T-cell (primary cell): ENCODE measurements at regions not wholly inside any gene's neighbourhood (a gene's known extent, or its start where the extent isn't known, plus 50 kb on each side); places are given as distances from the start of the nearest gene placed in this dataset.

Source experiments
- ATAC-seq, 4 experiments: fragments of 200-7000 bp in 3 of 4; fragments of 150-1000 bp in 1 of 4; cut with Tn5 transposase; replicated peaks in 1 of 4; 1 replicate in 3 of 4; 2 replicates in 1 of 4; pipeline ENCODE4 v1.10.0; 2021; ENCODE audit warnings: moderate library complexity in 3 of 4, mild to moderate bottlenecking in 2 of 4, moderate number of reproducible peaks in 1 of 4
- CTCF ChIA-PET, 2 donors: fragments of 300-600 bp; sonication (Branson Sonifier 250); formaldehyde crosslinking; loops; one replicate each; lab custom pipeline; 2022; ENCODE audit warnings: antibody characterized with exemption in 2 of 2; lab: Charles Lee
- POLR2A ChIA-PET, 2 donors: fragments of 300-600 bp; sonication (Branson Sonifier 250); formaldehyde crosslinking; loops; one replicate each; lab custom pipeline; 2022; ENCODE audit warnings: antibody characterized with exemption in 2 of 2; lab: Charles Lee
- DNase-seq, 35 experiments: peaks; one replicate each; pipeline versions ENCODE4 v3.0.0 to v3.0.0-alpha.2; 2013 to 2023
- H3K27ac ChIP-seq: one replicate; pipeline ENCODE4 v1.5.1; 2013; ENCODE audit warnings: low read length
- H3K27me3 ChIP-seq, 2 experiments: replicated peaks in 1 of 2; 1 replicate in 1 of 2; 2 replicates in 1 of 2; pipeline versions ENCODE4 v1.6.1 to v1.7.0; 2013; ENCODE audit warnings: low read length in 1 of 2, mixed read lengths in 1 of 2; ENCODE audit not compliant: control insufficient read depth in 2 of 2, insufficient read depth in 2 of 2; ENCODE audit errors: extremely low read depth in 1 of 2
- H3K36me3 ChIP-seq, 2 donors: 1 replicate in 1 of 2; 2 replicates in 1 of 2; pipeline versions ENCODE4 v1.6.1 to v1.7.0; 2013; ENCODE audit warnings: low read length in 1 of 2; ENCODE audit not compliant: control insufficient read depth in 2 of 2, insufficient read depth in 1 of 2; ENCODE audit errors: extremely low read depth in 1 of 2
- H3K4me1 ChIP-seq, 2 experiments: 1 replicate in 1 of 2; 2 replicates in 1 of 2; pipeline versions ENCODE4 v1.6.1 to v1.7.0; 2013; ENCODE audit warnings: low read length in 2 of 2, mixed read lengths in 1 of 2; ENCODE audit not compliant: insufficient read depth in 2 of 2, control insufficient read depth in 1 of 2; ENCODE audit errors: extremely low read depth in 1 of 2
- H3K4me3 ChIP-seq, 2 donors: 1 replicate in 1 of 2; 2 replicates in 1 of 2; pipeline versions ENCODE4 v1.5.1 to v1.7.0; 2013; ENCODE audit warnings: mild to moderate bottlenecking in 2 of 2, low read length in 1 of 2, moderate library complexity in 1 of 2; ENCODE audit not compliant: control insufficient read depth in 1 of 2; ENCODE audit errors: extremely low read depth in 1 of 2
- H3K9me3 ChIP-seq: 2 replicates; pipeline ENCODE4 v1.7.0; 2013
- H3K27ac Mint-ChIP-seq, 2 donors: one replicate each; pipeline ENCODE4 v1.8.0; 2020 to 2021; ENCODE audit warnings: mild to moderate bottlenecking in 2 of 2, mixed read lengths in 2 of 2
- H3K27me3 Mint-ChIP-seq, 2 donors: one replicate each; pipeline ENCODE4 v1.8.0; 2021 to 2022; ENCODE audit warnings: mixed read lengths in 2 of 2
- H3K36me3 Mint-ChIP-seq: one replicate; pipeline ENCODE4 v1.8.0; 2021; ENCODE audit warnings: mixed read lengths
- H3K4me1 Mint-ChIP-seq, 3 donors: one replicate each; pipeline ENCODE4 v1.8.0; 2020 to 2022; ENCODE audit warnings: mixed read lengths in 3 of 3, mild to moderate bottlenecking in 1 of 3
- H3K4me3 Mint-ChIP-seq, 3 donors: one replicate each; pipeline ENCODE4 v1.8.0; 2020 to 2022; ENCODE audit warnings: mild to moderate bottlenecking in 3 of 3, mixed read lengths in 3 of 3, moderate library complexity in 3 of 3
- H3K9me3 Mint-ChIP-seq, 3 donors: one replicate each; pipeline ENCODE4 v1.8.0; 2020 to 2022; ENCODE audit warnings: mixed read lengths in 3 of 3
- WGBS: methylation state at CpG from one replicate; pipeline ENCODE4 v1.1.5; 2013; ENCODE audit warnings: missing lambda C conversion rate; ENCODE audit not compliant: insufficient coverage; 5-methylcytosine and 5-hydroxymethylcytosine counted together

- Mint-ChIP-seq H3K4me3 (no peak overlapping the region), H3K9me3 (peaks cover 0 to 7% (median 0%) of the 10 kb centered on the region in 3 donors), H3K36me3 (no peaks in the 10 kb centered on the region), H3K27me3 (peaks cover 16 to 22% of the 10 kb centered on the region in 2 donors), H3K4me1 (peaks cover 0 to 10% (median 0%) of the 10 kb centered on the region in 3 donors), H3K27ac (no peak overlapping the region)
- H3K4me1 ChIP-seq = peaks cover 0 to 5% of the 10 kb centered on the region in 2 experiments
- no peak for ATAC-seq
- no peaks in the 10 kb centered on the region for H3K36me3 ChIP-seq
- H3K4me3 ChIP-seq = no peak overlapping the region
- POLR2A ChIA-PET = no interaction called here
- H3K27me3 ChIP-seq = peaks cover 0 to 17% of the 10 kb centered on the region in 2 experiments
- H3K27ac ChIP-seq = no peak overlapping the region
- no peaks in the 10 kb centered on the region for H3K9me3 ChIP-seq
- CTCF ChIA-PET = no interaction called here
- no CpG with 5 or more reads among the region's 1 CpG for WGBS
- DNase-seq = no peak
Measured at GRCh38 chr1:30200161-30200560, 523.2 kb downstream of the MATN1 start.

GRCh38 chr1:30199563-30199962 is 523.8 kb downstream of the MATN1 start:
- Histone ChIP-seq H3K4me3 (no peak overlapping the region), H3K4me1 (peaks cover 0 to 5% of the 10 kb centered on the region in 2 experiments), H3K36me3 (no peaks in the 10 kb centered on the region), H3K27me3 (peaks cover 0 to 18% of the 10 kb centered on the region in 2 experiments), H3K27ac (no peak overlapping the region), H3K9me3 (no peaks in the 10 kb centered on the region)
- H3K27ac Mint-ChIP-seq = no peak overlapping the region
- no peak overlapping the region for H3K4me3 Mint-ChIP-seq
- H3K36me3 Mint-ChIP-seq = no peaks in the 10 kb centered on the region
- ChIA-PET CTCF (no interaction called here), POLR2A (no interaction called here)
- WGBS = 100% methylated on average over 1 of the region's 8 CpGs
- peaks cover 0 to 10% (median 0%) of the 10 kb centered on the region in 3 donors for H3K4me1 Mint-ChIP-seq
- ATAC-seq (no peak), DNase-seq (peak in 1 of 35 experiments; percentile 16)
- H3K9me3 Mint-ChIP-seq = peaks cover 0 to 7% (median 0%) of the 10 kb centered on the region in 3 donors
- H3K27me3 Mint-ChIP-seq = peaks cover 19 to 24% of the 10 kb centered on the region in 2 donors

DNA sequence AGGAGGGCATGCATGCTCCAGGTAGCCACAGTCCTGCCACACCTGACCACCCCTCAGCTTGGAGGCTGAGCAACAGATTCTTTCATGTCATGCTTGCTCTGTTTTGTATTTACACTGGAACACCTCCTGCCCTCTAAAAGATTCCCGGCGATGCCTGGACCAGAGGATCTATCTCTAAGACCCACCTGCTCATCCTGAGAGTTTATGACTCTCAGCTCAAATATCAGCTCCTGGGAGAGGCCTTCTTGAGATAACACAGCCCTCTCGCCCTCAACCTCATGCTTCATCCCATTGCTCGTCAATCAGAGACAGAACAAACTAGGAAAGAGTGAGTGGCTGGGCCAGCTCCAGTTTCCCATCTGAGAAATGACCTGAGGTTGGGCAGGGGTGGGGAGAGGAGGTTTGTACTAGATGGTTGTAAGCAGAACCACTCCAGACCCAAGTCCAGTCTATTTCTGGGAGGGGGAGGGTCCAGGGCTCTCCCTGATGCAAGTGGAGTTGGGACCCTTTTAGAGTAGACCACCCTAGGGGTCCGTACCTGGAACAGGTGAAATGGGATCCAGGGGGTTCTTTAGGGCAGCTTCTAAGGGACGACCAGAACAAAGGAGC is 524.5 kb downstream of the MATN1 start:
- ATAC-seq (no peak), DNase-seq (peak in 1 of 35 experiments; percentile 15)
- no peak overlapping the region for H3K4me3 ChIP-seq
- POLR2A ChIA-PET = no interaction called here
- peaks cover 0 to 10% (median 0%) of the 10 kb centered on the region in 3 donors for H3K4me1 Mint-ChIP-seq
- 86% methylated on average over 2 of the region's 6 CpGs for WGBS
- peaks cover 0 to 5% of the 10 kb centered on the region in 2 experiments for H3K4me1 ChIP-seq
- H3K27ac Mint-ChIP-seq = no peak overlapping the region
- no peaks in the 10 kb centered on the region for H3K36me3 ChIP-seq
- peaks cover 0 to 18% of the 10 kb centered on the region in 2 experiments for H3K27me3 ChIP-seq
- CTCF ChIA-PET = no interaction called here
- H3K36me3 Mint-ChIP-seq = no peaks in the 10 kb centered on the region
- H3K4me3 Mint-ChIP-seq = no peak overlapping the region
- H3K9me3 Mint-ChIP-seq = peaks cover 0 to 7% (median 0%) of the 10 kb centered on the region in 3 donors
- no peaks in the 10 kb centered on the region for H3K9me3 ChIP-seq
- no peak overlapping the region for H3K27ac ChIP-seq
- H3K27me3 Mint-ChIP-seq = peaks cover 16 to 24% of the 10 kb centered on the region in 2 donors

- Histone ChIP-seq H3K4me1 (peaks cover 0 to 5% of the 10 kb centered on the region in 2 experiments), H3K4me3 (no peak overlapping the region), H3K9me3 (no peaks in the 10 kb centered on the region), H3K27ac (no peak overlapping the region), H3K36me3 (no peaks in the 10 kb centered on the region), H3K27me3 (peaks cover 0 to 18% of the 10 kb centered on the region in 2 experiments)
- ATAC-seq (no peak), DNase-seq (no peak)
- Mint-ChIP-seq H3K36me3 (no peaks in the 10 kb centered on the region), H3K4me3 (no peak overlapping the region), H3K9me3 (peaks cover 0 to 7% (median 0%) of the 10 kb centered on the region in 3 donors), H3K27me3 (peaks cover 16 to 22% of the 10 kb centered on the region in 2 donors), H3K4me1 (peaks cover 0 to 13% (median 0%) of the 10 kb centered on the region in 3 donors), H3K27ac (no peak overlapping the region)
- WGBS = 80% methylated on average over 1 of the region's 2 CpGs
- ChIA-PET CTCF (no interaction called here), POLR2A (no interaction called here)
Measured at GRCh38 chr1:30198451-30198760, 525.0 kb downstream of the MATN1 start.

DNA sequence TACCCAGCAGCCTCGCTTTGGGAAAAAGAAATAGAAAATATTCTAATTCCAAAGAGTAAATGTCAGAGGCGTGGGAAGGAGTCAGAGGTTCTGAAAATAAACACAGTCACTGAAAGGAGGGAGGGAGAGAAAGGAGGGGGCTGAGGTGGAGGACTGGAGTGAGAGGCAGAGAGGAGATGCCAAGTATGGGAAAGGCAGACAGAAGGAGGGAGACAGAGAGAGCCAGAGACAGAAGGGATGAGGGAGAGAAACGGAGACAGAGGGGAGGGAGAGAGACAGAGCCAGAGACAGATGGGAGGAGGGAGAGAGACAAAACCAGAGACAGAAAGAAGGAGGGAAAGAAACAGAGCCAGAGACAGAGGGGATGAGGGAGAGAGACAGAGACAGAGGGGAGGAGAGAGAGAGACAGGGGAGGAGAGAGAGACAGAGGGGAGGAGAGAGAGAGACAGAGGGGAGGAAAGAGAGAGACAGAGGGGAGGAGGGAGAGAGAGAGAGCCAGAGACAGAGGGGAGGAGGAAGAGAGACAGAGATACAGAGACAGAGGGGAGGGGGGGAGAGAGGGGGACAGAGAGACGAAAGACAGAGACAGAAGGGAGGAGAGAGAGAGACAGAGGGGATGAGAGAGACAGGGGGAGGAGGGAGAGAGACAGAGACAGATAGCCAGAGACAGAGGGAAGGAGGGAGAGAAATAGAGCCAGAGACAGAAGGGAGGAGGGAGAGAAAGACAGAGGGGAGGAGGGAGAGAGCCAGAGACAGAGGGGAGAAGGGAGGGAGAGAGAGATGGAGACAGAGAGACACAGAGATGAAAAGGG is 525.5 kb downstream of the MATN1 start:
- Mint-ChIP-seq H3K36me3 (no peaks in the 10 kb centered on the region), H3K4me3 (no peak overlapping the region), H3K27me3 (peaks cover 16 to 22% of the 10 kb centered on the region in 2 donors)

GRCh38 chr1:30196872-30197638 is 526.3 kb downstream of the MATN1 start:
- Histone ChIP-seq H3K9me3 (no peaks in the 10 kb centered on the region), H3K4me1 (peaks cover 0 to 8% of the 10 kb centered on the region in 2 experiments), H3K4me3 (no peak overlapping the region), H3K27ac (no peak overlapping the region), H3K36me3 (no peaks in the 10 kb centered on the region), H3K27me3 (peaks cover 0 to 18% of the 10 kb centered on the region in 2 experiments)
- H3K36me3 Mint-ChIP-seq = no peaks in the 10 kb centered on the region
- peaks cover 0 to 25% (median 0%) of the 10 kb centered on the region in 3 donors for H3K4me1 Mint-ChIP-seq
- ChIA-PET POLR2A (no interaction called here), CTCF (no interaction called here)
- H3K4me3 Mint-ChIP-seq = no peak overlapping the region
- DNase-seq (peak in 1 of 35 experiments; percentile 10), ATAC-seq (peak in 1 of 4 experiments; percentile 35)
- peaks cover 16 to 22% of the 10 kb centered on the region in 2 donors for H3K27me3 Mint-ChIP-seq
- peaks cover 0 to 7% (median 0%) of the 10 kb centered on the region in 3 donors for H3K9me3 Mint-ChIP-seq
- 27% methylated on average over 9 of the region's 13 CpGs for WGBS
- peak overlapping the region in 1 of 2 donors; percentile 20 for H3K27ac Mint-ChIP-seq

More for the DNA sequence above, 525.5 kb downstream of the MATN1 start:
- H3K27ac ChIP-seq = no peak overlapping the region
- POLR2A ChIA-PET = no interaction called here
- H3K27ac Mint-ChIP-seq = peak overlapping the region in 1 of 2 donors; percentile 19
- peaks cover 0 to 18% (median 0%) of the 10 kb centered on the region in 3 donors for H3K4me1 Mint-ChIP-seq
- no peaks in the 10 kb centered on the region for H3K9me3 ChIP-seq
- no peak overlapping the region for H3K4me3 ChIP-seq
- ATAC-seq (no peak), DNase-seq (no peak)
- peaks cover 0 to 5% of the 10 kb centered on the region in 2 experiments for H3K4me1 ChIP-seq
- H3K9me3 Mint-ChIP-seq = peaks cover 0 to 7% (median 0%) of the 10 kb centered on the region in 3 donors
- 56% methylated on average over 3 of the region's 4 CpGs for WGBS
- peaks cover 0 to 18% of the 10 kb centered on the region in 2 experiments for H3K27me3 ChIP-seq
- no peaks in the 10 kb centered on the region for H3K36me3 ChIP-seq
- CTCF ChIA-PET = no interaction called here
